ENCODE measurements at regions not wholly inside any gene's neighbourhood (a gene's known extent, or its start where the extent isn't known, plus 50 kb on each side); places are given as distances from the start of the nearest gene placed in this dataset.

- TF ChIP-seq CTCF (IDR thresholded peaks at IDR 0.05; ENCODE audit: insufficient read depth, low read length) (no peak), POLR2AphosphoS5 (IDR thresholded peaks at IDR 0.05; ENCODE audit: low read depth) (no peak), REST (IDR thresholded peaks at IDR 0.05; ENCODE audit: insufficient replicate concordance, low read depth) (no peak), GABPA (IDR thresholded peaks at IDR 0.05; ENCODE audit: low read depth) (no peak), SPI1 (IDR thresholded peaks at IDR 0.05; ENCODE audit: borderline replicate concordance, low read depth) (no peak)
Observed at GRCh38 chr22:49218142-49218541, 609.5 kb downstream of the BRD1 start.

All from HL-60 (cell line).